ENCODE measurements at regions not wholly inside any gene's neighbourhood (a gene's known extent, or its start where the extent isn't known, plus 50 kb on each side); places are given as distances from the start of the nearest gene placed in this dataset.

GRCh38 chr13:84686458-84686857, 804.2 kb upstream of the SLITRK1 start:
- no peak for DNase-seq (ENCODE audit: low read depth in 1 of 2, low spot score in 1 of 2)
- H3K4me3 ChIP-seq (replicated peaks; ENCODE audit: insufficient read depth, low read length), result no peak overlapping the region
- H3K27me3 ChIP-seq (ENCODE audit: insufficient read depth, poor library complexity, severe bottlenecking), result no peaks in the 10 kb centered on the region
- no peak overlapping the region for H3K27ac ChIP-seq (replicated peaks)
- TF ChIP-seq GABPA (IDR thresholded peaks at IDR 0.05; ENCODE audit: low read depth) (no peak), REST (IDR thresholded peaks at IDR 0.05; ENCODE audit: insufficient replicate concordance, low read depth) (no peak), SPI1 (IDR thresholded peaks at IDR 0.05; ENCODE audit: borderline replicate concordance, low read depth) (no peak), POLR2AphosphoS5 (IDR thresholded peaks at IDR 0.05; ENCODE audit: low read depth) (no peak), CTCF (IDR thresholded peaks at IDR 0.05; ENCODE audit: insufficient read depth, low read length) (no peak)

GRCh38 chr13:84684804-84685203, 802.5 kb upstream of the SLITRK1 start:
- Histone ChIP-seq H3K27ac (replicated peaks) (no peak overlapping the region), H3K27me3 (ENCODE audit: insufficient read depth, poor library complexity, severe bottlenecking) (no peaks in the 10 kb centered on the region), H3K4me3 (replicated peaks; ENCODE audit: insufficient read depth, low read length) (no peak overlapping the region)
- DNase-seq (ENCODE audit: low read depth in 1 of 2, low spot score in 1 of 2), result no peak
- TF ChIP-seq POLR2AphosphoS5 (IDR thresholded peaks at IDR 0.05; ENCODE audit: low read depth), result no peak
- TF ChIP-seq GABPA (IDR thresholded peaks at IDR 0.05; ENCODE audit: low read depth), result no peak
- TF ChIP-seq SPI1 (IDR thresholded peaks at IDR 0.05; ENCODE audit: borderline replicate concordance, low read depth), result no peak
- TF ChIP-seq REST (IDR thresholded peaks at IDR 0.05; ENCODE audit: insufficient replicate concordance, low read depth), result no peak
- no peak for TF ChIP-seq CTCF (IDR thresholded peaks at IDR 0.05; ENCODE audit: insufficient read depth, low read length)

GRCh38 chr13:84684048-84684662, 801.9 kb upstream of the SLITRK1 start:
- H3K27ac ChIP-seq (replicated peaks), result no peak overlapping the region
- no peak overlapping the region for H3K4me3 ChIP-seq (replicated peaks; ENCODE audit: insufficient read depth, low read length)
- no peak for DNase-seq (ENCODE audit: low read depth in 1 of 2, low spot score in 1 of 2)
- H3K27me3 ChIP-seq (ENCODE audit: insufficient read depth, poor library complexity, severe bottlenecking), result no peaks in the 10 kb centered on the region
- no peak for TF ChIP-seq SPI1 (IDR thresholded peaks at IDR 0.05; ENCODE audit: borderline replicate concordance, low read depth)
- no peak for TF ChIP-seq REST (IDR thresholded peaks at IDR 0.05; ENCODE audit: insufficient replicate concordance, low read depth)
- no peak for TF ChIP-seq GABPA (IDR thresholded peaks at IDR 0.05; ENCODE audit: low read depth)
- no peak for TF ChIP-seq POLR2AphosphoS5 (IDR thresholded peaks at IDR 0.05; ENCODE audit: low read depth)
- TF ChIP-seq CTCF (IDR thresholded peaks at IDR 0.05; ENCODE audit: insufficient read depth, low read length), result no peak
